ENCODE measurements at regions not wholly inside any gene's neighbourhood (a gene's known extent, or its start where the extent isn't known, plus 50 kb on each side); places are given as distances from the start of the nearest gene placed in this dataset.

- Mint-ChIP-seq H3K27me3 (ENCODE audit: low read depth) (peaks cover 2% of the 10 kb centered on the region), H3K27ac (ENCODE audit: unreplicated experiment) (no peak overlapping the region), H3K36me3 (ENCODE audit: low read depth) (no peaks in the 10 kb centered on the region), H3K4me1 (ENCODE audit: low read depth) (no peaks in the 10 kb centered on the region), H3K9me3 (ENCODE audit: low read depth) (no peaks in the 10 kb centered on the region), H3K4me3 (ENCODE audit: unreplicated experiment) (no peak overlapping the region)
- DNase-seq (ENCODE audit: low spot score): no peak
- no peak for TF ChIP-seq CTCF (IDR thresholded peaks at IDR 0.05)
Measured at GRCh38 chr18:2201036-2201600, 370.2 kb downstream of the METTL4 start.

- H3K4me3 Mint-ChIP-seq (ENCODE audit: unreplicated experiment): no peak overlapping the region
- no peak for TF ChIP-seq CTCF (IDR thresholded peaks at IDR 0.05)
Measured at GRCh38 chr18:2204736-2205135, 366.6 kb downstream of the METTL4 start.

GRCh38 chr18:2207294-2207693 is 364.0 kb downstream of the METTL4 start:
- Mint-ChIP-seq H3K9me3 (ENCODE audit: low read depth) (no peaks in the 10 kb centered on the region), H3K36me3 (ENCODE audit: low read depth) (no peaks in the 10 kb centered on the region), H3K4me3 (ENCODE audit: unreplicated experiment) (no peak overlapping the region), H3K4me1 (ENCODE audit: low read depth) (no peaks in the 10 kb centered on the region), H3K27me3 (ENCODE audit: low read depth) (peaks cover under 1% of the 10 kb centered on the region), H3K27ac (ENCODE audit: unreplicated experiment) (no peak overlapping the region)
- TF ChIP-seq CTCF (IDR thresholded peaks at IDR 0.05): no peak
- no peak for DNase-seq (ENCODE audit: low spot score)

More at GRCh38 chr18:2204736-2205135, 366.6 kb downstream of the METTL4 start:
- no peaks in the 10 kb centered on the region for H3K9me3 Mint-ChIP-seq (ENCODE audit: low read depth)
- no peak for DNase-seq (ENCODE audit: low spot score)
- peaks cover 2% of the 10 kb centered on the region for H3K27me3 Mint-ChIP-seq (ENCODE audit: low read depth)
- H3K4me1 Mint-ChIP-seq (ENCODE audit: low read depth): no peaks in the 10 kb centered on the region
- H3K27ac Mint-ChIP-seq (ENCODE audit: unreplicated experiment): no peak overlapping the region
- H3K36me3 Mint-ChIP-seq (ENCODE audit: low read depth): no peaks in the 10 kb centered on the region

GRCh38 chr18:2212598-2213205 is 358.6 kb downstream of the METTL4 start:
- no peaks in the 10 kb centered on the region for H3K4me1 Mint-ChIP-seq (ENCODE audit: low read depth)
- no peak overlapping the region for H3K4me3 Mint-ChIP-seq (ENCODE audit: unreplicated experiment)
- TF ChIP-seq CTCF (IDR thresholded peaks at IDR 0.05): no peak
- H3K27me3 Mint-ChIP-seq (ENCODE audit: low read depth): peaks cover 12% of the 10 kb centered on the region
- H3K36me3 Mint-ChIP-seq (ENCODE audit: low read depth): no peaks in the 10 kb centered on the region
- no peak for DNase-seq (ENCODE audit: low spot score)
- peaks cover 10% of the 10 kb centered on the region for H3K9me3 Mint-ChIP-seq (ENCODE audit: low read depth)
- H3K27ac Mint-ChIP-seq (ENCODE audit: unreplicated experiment): no peak overlapping the region

GRCh38 chr18:2213905-2214304 is 357.4 kb downstream of the METTL4 start:
- no peaks in the 10 kb centered on the region for H3K36me3 Mint-ChIP-seq (ENCODE audit: low read depth)

More at GRCh38 chr18:2213905-2214304, 357.4 kb downstream of the METTL4 start:
- Mint-ChIP-seq H3K9me3 (ENCODE audit: low read depth) (peaks cover 10% of the 10 kb centered on the region), H3K4me1 (ENCODE audit: low read depth) (no peaks in the 10 kb centered on the region), H3K4me3 (ENCODE audit: unreplicated experiment) (no peak overlapping the region), H3K27me3 (ENCODE audit: low read depth) (peaks cover 21% of the 10 kb centered on the region), H3K27ac (ENCODE audit: unreplicated experiment) (no peak overlapping the region)
- no peak for TF ChIP-seq CTCF (IDR thresholded peaks at IDR 0.05)
- no peak for DNase-seq (ENCODE audit: low spot score)
